22Rv1 (cell line): ENCODE measurements at regions not wholly inside any gene's neighbourhood (a gene's known extent, or its start where the extent isn't known, plus 50 kb on each side); places are given as distances from the start of the nearest gene placed in this dataset.

ENCODE experiments used
- CTCF ChIP-seq: fragments of 450-650 bp; IDR thresholded peaks from 2 replicates; pipeline ENCODE4 v1.5.1; 2017; ENCODE audit warnings: mild to moderate bottlenecking
- ZFX ChIP-seq: fragments of 450-650 bp; IDR thresholded peaks from 2 replicates; pipeline ENCODE4 v1.6.1; 2017; ENCODE audit warnings: antibody characterized with exemption, borderline replicate concordance

GRCh38 chr10:64219271-64220025, 698.2 kb downstream of the REEP3 start:
- TF ChIP-seq CTCF (no peak), ZFX (no peak)
